ENCODE measurements at regions not wholly inside any gene's neighbourhood (a gene's known extent, or its start where the extent isn't known, plus 50 kb on each side); places are given as distances from the start of the nearest gene placed in this dataset.

DNA sequence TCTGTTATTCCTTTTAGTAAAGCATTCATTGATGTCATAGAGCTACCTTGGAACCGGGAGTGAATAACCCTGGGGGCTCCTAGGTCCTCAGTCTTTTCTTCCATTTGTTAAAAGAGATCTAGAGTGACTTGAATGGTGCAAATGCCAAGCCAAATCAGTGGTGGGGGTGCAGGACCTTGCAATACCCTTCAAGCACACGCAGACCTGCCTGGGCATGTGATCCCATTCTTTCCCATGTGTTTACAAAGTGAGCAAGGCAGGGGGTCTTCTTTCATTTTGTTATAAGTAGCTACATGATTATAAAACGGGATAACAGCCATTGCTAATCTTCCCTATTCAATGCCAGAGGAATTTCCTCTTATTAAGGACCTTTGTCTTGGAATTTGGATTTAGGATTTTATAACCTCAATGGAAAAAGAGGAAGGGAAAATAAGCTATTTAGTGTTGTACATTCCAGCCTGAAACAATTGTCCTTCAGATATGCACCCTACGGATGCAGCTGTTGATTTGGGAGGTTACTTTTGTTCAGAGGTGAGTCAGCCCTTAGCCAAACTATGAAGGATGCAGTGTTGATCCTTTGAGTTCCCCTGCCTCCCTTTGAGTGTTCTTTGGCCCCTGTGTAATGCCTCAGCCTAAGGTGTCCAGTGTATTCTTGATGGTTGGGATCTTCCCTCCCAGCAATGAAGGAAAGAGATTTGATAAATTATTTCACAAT, 623.8 kb upstream of the HTR2C start:
- no peak overlapping the region for H3K4me3 ChIP-seq (ENCODE audit: low read depth in 1 of 2, low read length in 2 of 2)
- no peak for ATAC-seq (ENCODE audit: insufficient read depth, low read depth)
- no peak for DNase-seq
- no peaks in the 10 kb centered on the region for H3K27me3 ChIP-seq (ENCODE audit: insufficient read depth, low read length, poor library complexity)
- no peaks in the 10 kb centered on the region for H3K36me3 ChIP-seq (ENCODE audit: insufficient read depth, low read length)
- H3K9ac ChIP-seq (ENCODE audit: low read depth, low read length), result no peak overlapping the region
- H2AFZ ChIP-seq (ENCODE audit: low read depth, low read length), result no peak overlapping the region
- TF ChIP-seq EZH2 (IDR thresholded peaks at IDR 0.05; ENCODE audit: borderline replicate concordance, low read depth, low read length, severe bottlenecking), result no peak
- TF ChIP-seq, protein P1, sequence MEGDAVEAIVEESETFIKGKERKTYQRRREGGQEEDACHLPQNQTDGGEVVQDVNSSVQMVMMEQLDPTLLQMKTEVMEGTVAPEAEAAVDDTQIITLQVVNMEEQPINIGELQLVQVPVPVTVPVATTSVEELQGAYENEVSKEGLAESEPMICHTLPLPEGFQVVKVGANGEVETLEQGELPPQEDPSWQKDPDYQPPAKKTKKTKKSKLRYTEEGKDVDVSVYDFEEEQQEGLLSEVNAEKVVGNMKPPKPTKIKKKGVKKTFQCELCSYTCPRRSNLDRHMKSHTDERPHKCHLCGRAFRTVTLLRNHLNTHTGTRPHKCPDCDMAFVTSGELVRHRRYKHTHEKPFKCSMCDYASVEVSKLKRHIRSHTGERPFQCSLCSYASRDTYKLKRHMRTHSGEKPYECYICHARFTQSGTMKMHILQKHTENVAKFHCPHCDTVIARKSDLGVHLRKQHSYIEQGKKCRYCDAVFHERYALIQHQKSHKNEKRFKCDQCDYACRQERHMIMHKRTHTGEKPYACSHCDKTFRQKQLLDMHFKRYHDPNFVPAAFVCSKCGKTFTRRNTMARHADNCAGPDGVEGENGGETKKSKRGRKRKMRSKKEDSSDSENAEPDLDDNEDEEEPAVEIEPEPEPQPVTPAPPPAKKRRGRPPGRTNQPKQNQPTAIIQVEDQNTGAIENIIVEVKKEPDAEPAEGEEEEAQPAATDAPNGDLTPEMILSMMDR (IDR thresholded peaks at IDR 0.05; ENCODE audit: borderline replicate concordance, extremely low read depth, low read length, poor library complexity, severe bottlenecking), result no peak
- no peaks in the 10 kb centered on the region for H3K9me3 ChIP-seq (ENCODE audit: insufficient read depth, low read length, severe bottlenecking)
- H3K27ac ChIP-seq (ENCODE audit: low read length), result no peak overlapping the region
- no peaks in the 10 kb centered on the region for H4K20me1 ChIP-seq (ENCODE audit: insufficient read depth, low read length)
- H3K4me2 ChIP-seq (ENCODE audit: insufficient read depth, low read length), result no peak overlapping the region
- no peaks in the 10 kb centered on the region for H3K79me2 ChIP-seq (ENCODE audit: insufficient read depth, low read length)
- no peaks in the 10 kb centered on the region for H3K4me1 ChIP-seq (ENCODE audit: insufficient read depth, low read length)

DNA sequence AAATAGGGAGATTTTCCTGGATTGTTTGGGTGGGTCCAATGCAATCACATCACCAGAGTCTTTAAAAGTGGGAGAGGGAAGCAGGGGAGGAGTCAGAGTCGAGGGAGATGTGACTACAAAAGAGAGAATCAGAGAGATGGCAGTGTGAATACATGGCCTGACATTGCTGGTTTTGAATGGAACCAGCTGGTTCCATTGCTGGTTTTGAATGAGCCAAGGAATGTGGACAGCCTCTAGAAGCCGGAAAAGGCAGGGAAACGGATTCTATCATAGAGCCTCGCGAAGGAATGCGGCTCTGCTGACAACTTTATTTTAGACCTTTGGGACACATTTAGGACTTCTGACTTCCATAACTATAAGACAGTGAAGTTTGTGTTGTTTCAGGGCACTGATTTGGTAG, 627.0 kb upstream of the HTR2C start:
- TF ChIP-seq, protein P1 (IDR thresholded peaks at IDR 0.05; ENCODE audit: borderline replicate concordance, extremely low read depth, low read length, poor library complexity, severe bottlenecking), result no peak
- no peak for TF ChIP-seq EZH2 (IDR thresholded peaks at IDR 0.05; ENCODE audit: borderline replicate concordance, low read depth, low read length, severe bottlenecking)
- H3K4me1 ChIP-seq (ENCODE audit: insufficient read depth, low read length), result no peaks in the 10 kb centered on the region

DNA sequence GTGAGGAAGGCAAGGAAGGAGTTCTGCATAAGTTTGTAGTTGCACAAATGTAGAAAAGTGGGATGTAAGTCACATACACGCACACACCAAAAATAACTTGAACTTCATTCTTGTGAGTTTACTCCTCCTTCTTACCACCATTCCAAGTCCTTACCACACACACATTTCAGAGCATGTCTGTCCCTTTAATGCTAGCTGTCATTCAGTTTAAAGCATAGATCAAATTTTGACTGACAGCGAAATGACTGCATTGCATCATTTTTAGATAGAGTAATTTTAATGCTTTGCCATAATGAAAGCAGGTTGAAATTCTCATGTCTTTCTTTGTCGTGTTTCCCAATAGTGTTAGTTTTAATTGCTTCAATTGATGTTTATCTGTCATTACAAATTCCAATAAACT, 629.6 kb upstream of the HTR2C start:
- no peak for ATAC-seq (ENCODE audit: insufficient read depth, low read depth)
- no peak for DNase-seq
- H4K20me1 ChIP-seq (ENCODE audit: insufficient read depth, low read length), result no peaks in the 10 kb centered on the region
- H3K9me3 ChIP-seq (ENCODE audit: insufficient read depth, low read length, severe bottlenecking), result no peaks in the 10 kb centered on the region
- no peak overlapping the region for H3K9ac ChIP-seq (ENCODE audit: low read depth, low read length)
- H3K27me3 ChIP-seq (ENCODE audit: insufficient read depth, low read length, poor library complexity), result no peaks in the 10 kb centered on the region
- TF ChIP-seq, protein P1 (IDR thresholded peaks at IDR 0.05; ENCODE audit: borderline replicate concordance, extremely low read depth, low read length, poor library complexity, severe bottlenecking), result no peak
- TF ChIP-seq EZH2 (IDR thresholded peaks at IDR 0.05; ENCODE audit: borderline replicate concordance, low read depth, low read length, severe bottlenecking), result no peak
- H3K36me3 ChIP-seq (ENCODE audit: insufficient read depth, low read length), result no peaks in the 10 kb centered on the region
- H3K4me2 ChIP-seq (ENCODE audit: insufficient read depth, low read length), result no peak overlapping the region
- H3K4me1 ChIP-seq (ENCODE audit: insufficient read depth, low read length), result no peaks in the 10 kb centered on the region
- no peak overlapping the region for H2AFZ ChIP-seq (ENCODE audit: low read depth, low read length)
- no peak overlapping the region for H3K4me3 ChIP-seq (ENCODE audit: low read depth in 1 of 2, low read length in 2 of 2)
- no peaks in the 10 kb centered on the region for H3K79me2 ChIP-seq (ENCODE audit: insufficient read depth, low read length)
- H3K27ac ChIP-seq (ENCODE audit: low read length), result no peak overlapping the region

More for the DNA sequence above, 627.0 kb upstream of the HTR2C start:
- DNase-seq (no peak), ATAC-seq (ENCODE audit: insufficient read depth, low read depth) (no peak)
- H3K27ac ChIP-seq (ENCODE audit: low read length), result no peak overlapping the region
- H4K20me1 ChIP-seq (ENCODE audit: insufficient read depth, low read length), result no peaks in the 10 kb centered on the region
- no peak overlapping the region for H3K4me2 ChIP-seq (ENCODE audit: insufficient read depth, low read length)
- H3K9me3 ChIP-seq (ENCODE audit: insufficient read depth, low read length, severe bottlenecking), result no peaks in the 10 kb centered on the region
- H3K27me3 ChIP-seq (ENCODE audit: insufficient read depth, low read length, poor library complexity), result no peaks in the 10 kb centered on the region
- no peak overlapping the region for H2AFZ ChIP-seq (ENCODE audit: low read depth, low read length)
- no peaks in the 10 kb centered on the region for H3K36me3 ChIP-seq (ENCODE audit: insufficient read depth, low read length)
- H3K9ac ChIP-seq (ENCODE audit: low read depth, low read length), result no peak overlapping the region
- no peak overlapping the region for H3K4me3 ChIP-seq (ENCODE audit: low read depth in 1 of 2, low read length in 2 of 2)
- H3K79me2 ChIP-seq (ENCODE audit: insufficient read depth, low read length), result no peaks in the 10 kb centered on the region

Measured in DND-41 (cell line).